Skin epidermis (tissue), 12 donors: ENCODE measurements at regions not wholly inside any gene's neighbourhood (a gene's known extent, or its start where the extent isn't known, plus 50 kb on each side); places are given as distances from the start of the nearest gene placed in this dataset.

ENCODE experiments used
- H3K27ac ChIP-seq, 21 experiments: fragments of 200-600 bp; sonication (generic) in 11 of 21; one replicate each; pipeline ENCODE4 v1.5.0; 2020; ENCODE audit warnings: mild to moderate bottlenecking in 3 of 21, inconsistent platforms in 2 of 21, moderate library complexity in 2 of 21
- H3K4me3 ChIP-seq, 7 experiments: fragments of 200-600 bp; sonication (generic) in 2 of 7; one replicate each; pipeline ENCODE4 v1.5.0; 2020; ENCODE audit warnings: inconsistent platforms in 2 of 7, mild to moderate bottlenecking in 2 of 7, moderate library complexity in 1 of 7

DNA sequence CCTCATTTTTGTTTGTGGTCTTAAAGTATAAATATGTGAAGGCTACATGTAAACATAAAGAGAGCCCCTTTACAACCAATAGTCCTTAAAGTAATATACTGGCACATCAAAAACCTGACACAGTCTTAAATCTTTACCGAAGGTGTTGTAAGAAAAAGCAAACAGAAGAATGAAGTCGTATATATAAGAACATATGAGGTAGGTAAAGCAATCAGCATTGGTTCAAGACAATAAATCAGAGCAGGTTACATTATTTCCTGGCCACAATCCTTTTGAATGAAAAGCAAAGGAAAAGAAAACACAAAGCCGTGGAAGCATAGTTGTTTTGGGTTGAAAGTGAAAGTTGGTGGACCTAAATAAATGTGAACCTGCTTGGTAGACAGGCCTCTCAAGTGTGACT, 183.7 kb upstream of the STXBP6 start:
- Histone ChIP-seq H3K27ac (no peak overlapping the region), H3K4me3 (no peak overlapping the region)

DNA sequence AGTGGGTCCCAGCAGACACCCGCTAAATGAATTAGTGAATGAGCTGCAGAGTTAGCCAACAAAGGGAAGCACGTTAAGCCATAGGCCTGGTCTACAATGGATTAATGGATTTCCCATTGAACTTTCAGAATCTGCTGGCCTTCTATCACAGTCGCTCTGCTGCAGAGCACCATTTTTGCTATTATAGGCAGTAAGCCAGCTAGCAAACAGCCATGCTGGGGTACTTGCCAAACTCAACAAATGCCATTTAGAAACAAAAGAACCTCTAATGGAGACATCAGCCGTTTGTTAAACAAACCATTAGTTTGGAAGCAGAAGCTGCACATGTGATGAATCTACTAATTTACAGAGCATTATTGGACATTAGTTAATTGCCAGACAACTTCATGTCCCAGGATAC, 181.1 kb upstream of the STXBP6 start:
- no peak overlapping the region for H3K27ac ChIP-seq
- H3K4me3 ChIP-seq, result no peak overlapping the region

DNA sequence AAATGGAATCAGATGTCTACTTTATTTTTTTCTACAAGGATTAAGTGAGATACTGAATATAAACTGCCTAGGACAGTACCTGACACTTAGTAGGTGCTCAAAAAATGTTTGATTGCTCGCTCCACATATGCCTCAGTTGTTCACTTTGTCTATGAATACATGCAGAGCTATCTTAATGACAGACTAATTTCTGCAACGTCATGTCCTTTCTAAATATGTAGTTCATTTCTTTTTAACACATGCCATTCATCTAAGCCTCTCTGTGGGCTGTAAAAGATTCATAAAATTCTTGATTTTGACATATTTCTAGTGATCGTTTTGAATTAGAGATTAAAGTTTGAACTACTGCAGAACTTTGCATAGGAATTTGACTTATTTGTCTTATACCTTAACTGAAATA, 176.3 kb upstream of the STXBP6 start:
- Histone ChIP-seq H3K4me3 (no peak overlapping the region), H3K27ac (no peak overlapping the region)

DNA sequence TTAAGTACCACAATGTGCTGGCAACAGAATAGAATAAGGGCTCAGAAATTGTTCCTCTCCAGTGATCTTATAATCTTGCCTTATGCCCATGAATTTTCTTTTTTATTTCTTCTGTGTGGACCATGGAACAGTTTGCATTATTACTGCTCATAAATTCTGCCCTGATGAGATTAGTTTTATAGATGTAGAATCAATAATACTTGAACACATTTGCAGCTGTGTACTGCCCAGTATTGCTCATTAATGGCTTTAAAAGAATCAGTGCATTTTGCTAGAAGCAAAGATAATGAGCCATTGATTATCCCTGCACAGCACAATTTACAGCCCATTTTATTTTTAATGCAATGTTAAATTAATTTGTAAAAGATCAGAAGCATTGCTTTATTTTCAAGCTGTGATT, 172.3 kb upstream of the STXBP6 start:
- Histone ChIP-seq H3K27ac (no peak overlapping the region), H3K4me3 (no peak overlapping the region)

- Histone ChIP-seq H3K4me3 (no peak overlapping the region), H3K27ac (no peak overlapping the region)
Measured at GRCh38 chr14:25220514-25220913, 170.6 kb upstream of the STXBP6 start.

DNA sequence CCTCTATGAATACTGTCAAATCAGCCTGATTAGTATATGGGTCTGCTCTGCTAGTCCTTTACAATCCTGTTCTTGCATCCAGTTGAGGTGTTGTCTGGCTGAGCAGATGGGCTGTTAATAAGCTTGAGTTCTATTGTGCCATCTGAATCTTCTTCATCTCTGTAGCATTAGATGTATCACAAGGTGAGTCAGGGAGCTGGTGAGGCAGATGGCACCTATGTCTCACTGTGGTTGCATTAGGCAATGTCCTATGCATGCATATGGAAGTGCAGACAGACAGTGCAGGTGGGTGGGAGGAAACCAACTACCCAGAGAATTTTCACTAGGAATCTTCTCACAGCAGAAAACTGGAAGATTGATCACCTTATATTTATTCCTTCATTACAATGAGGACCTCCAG, 165.7 kb upstream of the STXBP6 start:
- Histone ChIP-seq H3K27ac (no peak overlapping the region), H3K4me3 (no peak overlapping the region)

- Histone ChIP-seq H3K4me3 (no peak overlapping the region), H3K27ac (no peak overlapping the region)
Measured at GRCh38 chr14:25197885-25198284, 147.9 kb upstream of the STXBP6 start.

GRCh38 chr14:25180221-25180620, 130.3 kb upstream of the STXBP6 start:
- Histone ChIP-seq H3K27ac (no peak overlapping the region), H3K4me3 (no peak overlapping the region)

- Histone ChIP-seq H3K4me3 (no peak overlapping the region), H3K27ac (no peak overlapping the region)
Measured at GRCh38 chr14:25178255-25178654, 128.3 kb upstream of the STXBP6 start.

DNA sequence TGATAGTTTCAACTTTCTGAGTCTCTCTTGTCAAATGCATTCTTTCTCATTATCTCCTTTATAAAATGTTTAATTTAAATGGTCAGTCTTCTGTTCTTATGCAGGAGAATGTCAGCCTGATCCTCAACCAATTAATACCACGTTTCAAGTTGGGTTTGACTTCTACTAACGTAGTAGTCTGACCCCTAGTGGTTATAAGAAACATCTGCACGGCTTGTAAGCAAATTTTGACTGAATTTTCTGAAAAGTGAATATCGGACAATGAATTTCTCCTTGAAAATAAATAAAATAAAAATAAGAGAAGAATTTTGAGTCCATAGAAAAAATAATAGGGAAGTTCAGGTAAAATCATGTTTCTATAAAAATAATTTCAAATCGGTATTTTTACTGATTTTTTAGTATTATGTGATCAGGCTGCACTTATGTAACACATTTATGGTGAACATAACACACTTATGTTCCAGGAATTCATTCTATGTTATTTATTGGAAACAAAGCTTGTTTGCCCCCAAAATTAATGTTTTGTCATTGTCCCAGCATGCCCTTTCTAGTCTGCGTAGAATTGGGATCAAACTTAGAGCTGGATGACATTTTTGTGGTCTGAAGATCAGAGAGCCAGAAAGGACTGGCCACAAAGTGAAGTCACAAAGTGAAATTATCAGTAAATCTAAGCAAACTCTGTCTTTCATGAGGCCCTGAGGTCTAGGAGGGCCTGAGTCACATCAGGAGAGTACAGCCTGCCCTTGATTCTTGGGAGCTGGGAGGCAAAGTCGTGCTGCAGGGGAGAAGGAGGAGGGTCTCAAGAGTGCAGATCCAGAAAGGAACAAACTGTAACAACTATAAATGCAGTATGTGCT, 101.2 kb upstream of the STXBP6 start:
- Histone ChIP-seq H3K4me3 (no peak overlapping the region), H3K27ac (peak overlapping the region in 2 of 21 experiments; percentile 23 to 40)

- H3K27ac ChIP-seq, result no peak overlapping the region
Measured at GRCh38 chr14:25150401-25150800, 100.5 kb upstream of the STXBP6 start.

DNA sequence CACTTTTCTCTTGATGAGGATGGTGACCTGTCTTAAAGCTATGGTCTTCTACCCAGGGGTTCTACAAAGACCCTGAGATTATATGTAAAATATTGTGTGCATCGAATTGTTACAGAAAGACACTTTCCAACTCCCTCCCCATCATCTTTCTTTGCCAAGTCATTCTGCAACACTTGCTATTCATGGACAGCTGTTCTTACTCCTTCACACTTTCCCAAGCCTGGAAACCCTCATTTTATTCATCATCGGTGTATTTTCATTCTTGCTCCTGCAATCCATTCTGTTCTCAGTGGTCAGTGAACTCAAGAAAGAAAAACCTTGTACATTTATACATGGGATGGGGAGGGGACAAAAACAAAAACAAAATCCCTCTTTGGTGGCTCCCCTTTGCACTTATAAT, 90.5 kb upstream of the STXBP6 start:
- Histone ChIP-seq H3K4me3 (no peak overlapping the region), H3K27ac (no peak overlapping the region)

More at GRCh38 chr14:25150401-25150800, 100.5 kb upstream of the STXBP6 start:
- no peak overlapping the region for H3K4me3 ChIP-seq

DNA sequence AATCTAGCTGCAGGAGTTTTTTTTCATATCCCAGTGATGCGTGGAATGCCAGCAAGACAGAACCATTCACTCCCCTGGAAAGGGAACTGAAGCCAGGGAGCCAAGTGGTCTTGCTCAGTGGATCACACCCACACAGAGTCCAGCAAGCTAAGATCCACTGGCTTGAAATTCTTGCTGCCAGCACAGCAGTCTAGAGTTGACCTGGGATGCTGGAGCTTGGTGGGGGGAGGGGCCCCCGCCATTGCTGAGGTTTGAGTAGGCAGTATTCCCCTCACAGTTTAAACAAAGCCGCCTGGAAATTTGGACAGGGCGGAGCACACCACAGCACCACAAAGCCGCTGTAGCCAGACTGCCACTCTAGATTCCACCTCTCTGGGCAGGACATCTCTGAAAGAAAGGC, 86.9 kb upstream of the STXBP6 start:
- no peak overlapping the region for H3K4me3 ChIP-seq
- no peak overlapping the region for H3K27ac ChIP-seq

DNA sequence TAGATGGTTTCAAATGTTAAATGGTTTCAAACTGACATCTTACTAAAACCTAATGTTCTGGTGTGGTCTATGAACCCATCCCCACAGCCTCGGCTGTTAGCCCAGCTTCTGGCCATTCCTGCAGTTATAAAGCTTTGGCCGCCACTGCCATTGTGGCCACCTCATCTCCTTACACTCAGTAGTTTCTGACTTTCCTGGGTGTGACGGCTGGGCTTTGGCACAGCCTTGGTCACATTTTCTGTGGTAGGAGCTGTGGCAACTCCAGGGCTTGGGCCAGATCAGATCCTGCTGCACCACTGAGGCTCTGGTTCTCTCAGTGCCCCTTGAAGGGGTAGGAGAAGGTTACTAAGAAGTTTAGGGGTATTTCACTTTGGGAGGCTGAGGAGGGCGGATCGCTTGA, 84.2 kb upstream of the STXBP6 start:
- Histone ChIP-seq H3K4me3 (no peak overlapping the region), H3K27ac (no peak overlapping the region)

DNA sequence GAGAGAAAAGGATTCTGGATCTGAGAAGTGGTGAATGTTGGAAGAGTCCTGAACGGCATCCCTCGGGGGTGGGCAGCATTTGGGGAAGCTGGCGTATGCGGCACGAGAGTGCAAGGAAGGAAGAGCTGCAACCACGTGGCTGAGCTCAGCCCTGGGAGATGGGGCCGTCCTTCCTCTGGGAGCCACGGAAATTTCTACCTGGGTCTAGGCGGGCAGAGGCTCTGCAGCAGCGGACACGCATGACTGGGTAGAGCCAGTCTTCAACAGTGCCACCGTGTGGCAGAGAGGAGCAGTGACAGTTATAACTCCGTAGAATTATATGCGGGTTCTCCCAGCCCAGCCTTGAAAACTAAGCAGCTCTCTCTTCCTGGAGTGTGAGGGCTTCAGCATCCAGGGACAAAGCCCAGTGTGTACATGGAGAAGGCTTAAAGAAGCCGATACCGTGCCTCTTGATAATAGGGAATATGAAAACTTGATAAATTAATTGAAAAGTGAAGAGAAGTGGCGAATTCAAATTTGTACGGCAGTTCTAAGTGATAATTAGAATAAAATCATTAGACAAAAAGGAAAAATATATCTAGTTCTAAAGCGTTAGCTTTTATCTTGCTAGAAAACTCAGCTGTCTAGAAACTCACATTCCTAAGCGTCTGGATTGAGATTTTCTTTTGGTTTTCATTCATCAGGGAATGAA, 82.9 kb upstream of the STXBP6 start:
- H3K4me3 ChIP-seq, result no peak overlapping the region
- H3K27ac ChIP-seq, result no peak overlapping the region

DNA sequence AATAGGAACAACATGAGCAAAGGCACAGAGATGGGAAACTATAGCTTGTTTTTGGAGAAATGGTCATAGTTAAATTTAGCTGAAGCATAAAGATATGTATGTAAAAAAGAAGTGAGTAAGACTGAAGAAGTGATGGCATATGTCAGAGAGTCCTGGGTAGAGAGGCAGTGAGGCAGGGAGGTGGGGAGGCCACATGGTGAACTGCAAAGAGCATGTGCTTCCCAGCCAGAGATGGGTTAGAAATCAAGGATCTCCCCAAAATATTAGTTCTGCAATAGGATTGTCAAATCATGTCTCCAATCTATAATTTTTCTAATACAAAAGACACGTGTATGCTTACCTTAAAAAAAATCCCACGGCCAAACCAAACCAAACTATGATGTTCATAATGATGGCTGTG, 82.1 kb upstream of the STXBP6 start:
- Histone ChIP-seq H3K4me3 (no peak overlapping the region), H3K27ac (no peak overlapping the region)

- Histone ChIP-seq H3K27ac (no peak overlapping the region), H3K4me3 (no peak overlapping the region)
Measured at GRCh38 chr14:25122843-25123242, 72.9 kb upstream of the STXBP6 start.

GRCh38 chr14:25122211-25122610, 72.3 kb upstream of the STXBP6 start:
- no peak overlapping the region for H3K4me3 ChIP-seq
- H3K27ac ChIP-seq, result peak overlapping the region in 2 of 21 experiments; percentile 27 to 30

GRCh38 chr14:25121337-25122129, 71.6 kb upstream of the STXBP6 start:
- peak overlapping the region in 1 of 21 experiments; percentile 27 for H3K27ac ChIP-seq
- H3K4me3 ChIP-seq, result no peak overlapping the region

GRCh38 chr14:25120261-25120660, 70.3 kb upstream of the STXBP6 start:
- Histone ChIP-seq H3K27ac (no peak overlapping the region), H3K4me3 (no peak overlapping the region)

DNA sequence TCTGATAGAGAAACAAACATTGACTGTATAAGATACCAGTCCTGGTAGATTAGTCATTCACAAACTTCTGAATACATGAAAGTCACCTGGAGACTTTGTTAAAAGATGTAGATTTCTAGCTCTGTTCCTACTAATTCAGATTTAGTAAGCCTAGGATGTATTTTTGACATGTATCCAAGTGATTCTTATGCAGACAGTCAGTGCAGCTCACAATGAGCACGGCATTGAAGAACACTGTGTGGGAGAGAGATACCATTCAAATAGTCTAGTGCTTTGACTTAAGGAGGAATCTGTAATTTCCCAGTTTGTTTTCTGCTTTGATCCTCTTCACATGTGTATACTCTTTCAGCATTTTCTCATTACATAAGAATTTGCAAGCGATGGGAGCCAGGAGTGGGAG, 68.7 kb upstream of the STXBP6 start:
- no peak overlapping the region for H3K27ac ChIP-seq
- H3K4me3 ChIP-seq, result no peak overlapping the region
